Epithelial cell of esophagus (primary cell): ENCODE measurements at regions not wholly inside any gene's neighbourhood (a gene's known extent, or its start where the extent isn't known, plus 50 kb on each side); places are given as distances from the start of the nearest gene placed in this dataset.
A peak's percentile ranks its signal among the peaks of the same experiment; 100 is the strongest.

Experiments
- DNase-seq: peaks from one replicate; pipeline ENCODE4 v3.0.0; 2010; ENCODE audit warnings: low read depth
- H3K4me3 ChIP-seq: 2 replicates; pipeline ENCODE4 v1.5.1; 2011; ENCODE audit warnings: mild to moderate bottlenecking, low read length, control low read depth
- TF ChIP-seq, protein P1 (sequence below): IDR thresholded peaks from 2 replicates; pipeline ENCODE4 v1.5.1; 2011; ENCODE audit warnings: low read depth, mild to moderate bottlenecking, low read length, control low read depth, inconsistent platforms; ENCODE audit not compliant: insufficient read depth; ENCODE audit errors: missing control alignments

DNA sequence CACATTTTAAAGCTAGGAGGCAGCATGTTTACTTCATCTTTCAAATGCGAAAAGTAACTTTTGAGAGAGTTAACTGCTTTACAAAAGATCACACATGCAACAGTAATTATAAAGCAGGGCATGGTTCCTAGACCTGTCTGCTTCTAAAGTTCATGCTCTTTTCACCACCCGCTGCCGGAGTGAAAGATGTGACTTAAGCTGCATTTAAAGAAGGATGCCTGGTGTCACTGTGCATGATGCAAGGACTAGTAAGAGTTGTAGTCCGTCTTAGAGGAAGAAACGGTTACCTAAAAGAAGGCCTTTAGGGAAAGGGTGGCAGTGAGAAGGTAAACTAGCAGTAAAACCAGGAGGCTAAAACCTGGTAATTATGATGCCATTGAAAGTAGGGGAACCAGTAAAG is 1689.1 kb downstream of the KCNT2 start:
- no peak for DNase-seq
- TF ChIP-seq, protein P1, sequence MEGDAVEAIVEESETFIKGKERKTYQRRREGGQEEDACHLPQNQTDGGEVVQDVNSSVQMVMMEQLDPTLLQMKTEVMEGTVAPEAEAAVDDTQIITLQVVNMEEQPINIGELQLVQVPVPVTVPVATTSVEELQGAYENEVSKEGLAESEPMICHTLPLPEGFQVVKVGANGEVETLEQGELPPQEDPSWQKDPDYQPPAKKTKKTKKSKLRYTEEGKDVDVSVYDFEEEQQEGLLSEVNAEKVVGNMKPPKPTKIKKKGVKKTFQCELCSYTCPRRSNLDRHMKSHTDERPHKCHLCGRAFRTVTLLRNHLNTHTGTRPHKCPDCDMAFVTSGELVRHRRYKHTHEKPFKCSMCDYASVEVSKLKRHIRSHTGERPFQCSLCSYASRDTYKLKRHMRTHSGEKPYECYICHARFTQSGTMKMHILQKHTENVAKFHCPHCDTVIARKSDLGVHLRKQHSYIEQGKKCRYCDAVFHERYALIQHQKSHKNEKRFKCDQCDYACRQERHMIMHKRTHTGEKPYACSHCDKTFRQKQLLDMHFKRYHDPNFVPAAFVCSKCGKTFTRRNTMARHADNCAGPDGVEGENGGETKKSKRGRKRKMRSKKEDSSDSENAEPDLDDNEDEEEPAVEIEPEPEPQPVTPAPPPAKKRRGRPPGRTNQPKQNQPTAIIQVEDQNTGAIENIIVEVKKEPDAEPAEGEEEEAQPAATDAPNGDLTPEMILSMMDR, result no peak
- no peak overlapping the region for H3K4me3 ChIP-seq

DNA sequence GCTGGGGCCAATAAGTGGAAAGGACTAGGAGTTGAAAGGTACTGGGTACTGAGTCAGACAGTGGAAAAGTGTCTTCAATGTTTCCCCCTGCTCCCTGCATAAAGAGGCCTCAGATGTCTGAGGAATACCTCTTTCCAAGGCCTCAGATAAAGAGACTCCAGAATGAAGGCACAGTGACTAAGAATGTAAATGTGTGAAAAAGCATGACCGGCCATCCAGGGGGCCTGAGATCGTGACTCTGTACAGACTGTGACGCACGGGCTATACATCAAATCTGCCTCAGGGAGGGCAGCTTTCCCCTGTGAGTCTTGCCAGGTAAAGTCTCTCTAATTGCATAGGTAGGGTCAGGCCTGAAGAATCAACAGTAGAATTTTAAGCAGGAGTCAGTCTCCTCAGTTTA is 1690.5 kb downstream of the KCNT2 start:
- TF ChIP-seq, protein P1, result no peak
- no peak for DNase-seq
- H3K4me3 ChIP-seq, result no peak overlapping the region

DNA sequence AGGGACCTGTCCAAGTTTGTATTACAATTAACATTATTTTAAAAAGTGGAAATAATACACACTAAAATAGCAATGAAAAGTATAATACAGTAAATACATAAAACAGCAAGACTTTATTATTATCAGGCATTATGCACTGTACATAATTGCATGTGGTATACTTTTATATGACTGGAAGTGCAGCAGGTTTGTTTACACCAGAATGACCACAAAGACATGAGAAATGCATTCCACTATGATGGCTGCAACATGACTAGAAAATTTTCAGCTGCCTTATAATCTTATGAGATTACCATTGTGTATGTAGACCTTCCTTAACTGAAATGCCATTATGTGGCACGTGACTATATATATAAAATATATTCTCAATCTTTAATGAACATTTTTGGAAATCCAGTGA is 1699.6 kb downstream of the KCNT2 start:
- DNase-seq, result no peak
- TF ChIP-seq, protein P1, result no peak
- H3K4me3 ChIP-seq, result no peak overlapping the region

DNA sequence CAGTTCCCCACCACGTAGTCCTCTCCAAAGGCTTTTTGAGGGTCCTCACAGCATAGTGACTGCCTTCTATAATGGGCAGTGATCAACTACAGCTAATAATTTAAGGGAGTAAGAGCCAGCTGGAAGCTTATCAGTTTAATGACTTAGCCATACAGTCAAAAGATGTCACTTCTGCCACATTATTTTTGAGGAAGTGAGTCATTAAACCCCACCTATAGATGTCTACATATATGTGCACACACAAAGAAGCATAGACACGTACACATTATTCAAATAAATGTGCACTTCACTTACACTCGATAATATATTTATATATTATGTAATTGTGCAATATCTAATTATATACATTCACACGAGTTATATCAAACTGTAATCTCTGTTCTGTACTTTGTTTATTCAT is 1704.7 kb downstream of the KCNT2 start:
- TF ChIP-seq, protein P1, result no peak
- DNase-seq, result no peak
- H3K4me3 ChIP-seq, result no peak overlapping the region

DNA sequence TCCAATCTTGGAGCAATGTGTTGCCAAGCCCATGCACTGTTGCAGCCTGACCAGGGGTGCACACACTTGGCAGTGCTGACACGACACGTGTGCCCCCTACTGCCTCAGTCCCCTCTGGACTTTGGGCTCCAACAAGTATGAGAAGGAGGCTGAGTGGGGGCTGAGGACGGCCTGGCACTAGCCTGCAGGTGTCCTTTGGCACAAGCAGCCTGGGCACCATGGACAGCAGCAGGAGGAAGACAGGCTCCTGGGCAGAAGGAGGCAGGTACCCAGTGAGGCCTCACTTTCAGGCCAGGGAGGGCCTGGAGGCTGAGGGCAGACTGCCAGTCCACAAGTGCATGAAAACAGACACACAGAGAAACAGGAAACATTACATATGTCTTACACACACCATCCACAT is 1702.9 kb upstream of the B3GALT2 start:
- peak; percentile 6 for DNase-seq
- H3K4me3 ChIP-seq, result no peak overlapping the region
- TF ChIP-seq, protein P1, result no peak

DNA sequence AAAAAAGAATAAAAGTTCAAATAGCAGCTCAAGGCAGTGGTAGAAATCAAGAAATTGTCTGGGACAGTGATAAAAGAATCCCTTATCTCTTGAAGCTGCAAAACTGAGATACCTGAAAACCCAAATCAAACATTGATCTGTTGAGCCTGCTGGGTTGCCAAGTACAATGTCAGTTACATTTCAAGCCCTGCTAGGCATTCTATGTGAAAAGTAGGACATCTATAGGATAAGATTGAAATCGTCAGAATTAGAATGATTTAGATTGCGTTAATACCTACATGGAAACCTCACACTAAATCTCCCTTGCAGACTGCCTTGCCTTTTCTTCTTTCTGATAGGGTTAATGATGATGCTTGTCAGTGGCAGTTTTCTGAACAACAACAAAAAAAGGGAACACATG is 1684.4 kb upstream of the B3GALT2 start:
- H3K4me3 ChIP-seq, result no peak overlapping the region
- no peak for DNase-seq
- TF ChIP-seq, protein P1, result no peak

DNA sequence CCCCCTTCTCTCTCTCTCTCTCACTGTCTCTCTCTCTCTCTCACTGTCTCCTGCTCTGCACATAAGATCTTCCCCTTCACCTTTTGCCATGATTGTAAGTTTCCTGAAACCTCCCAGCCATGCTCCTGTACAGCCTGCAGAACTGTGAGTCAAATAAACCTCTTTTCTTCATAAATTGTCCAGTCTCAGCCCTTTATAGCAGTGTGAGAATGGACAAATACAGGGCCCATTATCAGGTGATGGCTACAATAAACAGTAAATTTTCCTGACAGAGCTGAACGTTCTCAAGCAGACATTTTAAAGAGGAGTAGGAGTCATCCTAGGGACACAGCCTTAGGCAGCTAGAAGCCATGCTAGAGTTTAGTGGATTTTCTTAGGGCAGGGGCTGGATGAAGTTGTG is 1679.7 kb upstream of the B3GALT2 start:
- TF ChIP-seq, protein P1, result no peak
- H3K4me3 ChIP-seq, result no peak overlapping the region
- no peak for DNase-seq
